SK-N-SH treated with all-trans-retinoic acid at 6 μM for 48 hours (cell line): ENCODE measurements at regions not wholly inside any gene's neighbourhood (a gene's known extent, or its start where the extent isn't known, plus 50 kb on each side); places are given as distances from the start of the nearest gene placed in this dataset.

ENCODE experiments used
- ARNTL ChIP-seq: fragments of 450-650 bp; formaldehyde crosslinking; IDR thresholded peaks from 2 replicates; pipeline ENCODE4 v1.5.0; 2020; ENCODE audit warnings: low read depth, mild to moderate bottlenecking, moderate library complexity, borderline replicate concordance
- ESRRG ChIP-seq: fragments of 250-450 bp; sonication (Bioruptor Pico); IDR thresholded peaks from 2 replicates; pipeline ENCODE4 v1.6.1; 2021; ENCODE audit warnings: mild to moderate bottlenecking
- GLIS3 ChIP-seq: fragments of 250-450 bp; sonication (Bioruptor Pico); IDR thresholded peaks from 2 replicates; pipeline ENCODE4 v1.5.0; 2020; ENCODE audit warnings: mild to moderate bottlenecking, moderate library complexity
- OSR1 ChIP-seq: fragments of 250-450 bp; sonication (Bioruptor Pico); IDR thresholded peaks from 2 replicates; pipeline ENCODE4 v1.8.0; 2022; ENCODE audit warnings: moderate library complexity, mild to moderate bottlenecking, inconsistent platforms
- RARB ChIP-seq: fragments of 250-450 bp; sonication (Bioruptor Pico); IDR thresholded peaks from 2 replicates; pipeline ENCODE4 v1.8.0; 2021; ENCODE audit warnings: mild to moderate bottlenecking, moderate library complexity
- TOX ChIP-seq: fragments of 250-450 bp; sonication (Bioruptor Pico); IDR thresholded peaks from 2 replicates; pipeline ENCODE4 v1.8.0; 2021; ENCODE audit warnings: mild to moderate bottlenecking, moderate library complexity, borderline replicate concordance
- ZFP30 ChIP-seq: fragments of 450-650 bp; formaldehyde crosslinking; IDR thresholded peaks from 2 replicates; pipeline ENCODE4 v1.5.0; 2022; ENCODE audit warnings: mild to moderate bottlenecking, moderate library complexity
- ZNF70 ChIP-seq: fragments of 450-650 bp; formaldehyde crosslinking; IDR thresholded peaks from 2 replicates; pipeline ENCODE4 v1.5.0; 2020; ENCODE audit warnings: mild to moderate bottlenecking, moderate library complexity
- TF ChIP-seq, protein P1 (sequence below): fragments of 250-450 bp; sonication (Bioruptor Pico); IDR thresholded peaks from 2 replicates; pipeline ENCODE4 v1.8.0; 2020; ENCODE audit warnings: mild to moderate bottlenecking, moderate library complexity, borderline replicate concordance

DNA sequence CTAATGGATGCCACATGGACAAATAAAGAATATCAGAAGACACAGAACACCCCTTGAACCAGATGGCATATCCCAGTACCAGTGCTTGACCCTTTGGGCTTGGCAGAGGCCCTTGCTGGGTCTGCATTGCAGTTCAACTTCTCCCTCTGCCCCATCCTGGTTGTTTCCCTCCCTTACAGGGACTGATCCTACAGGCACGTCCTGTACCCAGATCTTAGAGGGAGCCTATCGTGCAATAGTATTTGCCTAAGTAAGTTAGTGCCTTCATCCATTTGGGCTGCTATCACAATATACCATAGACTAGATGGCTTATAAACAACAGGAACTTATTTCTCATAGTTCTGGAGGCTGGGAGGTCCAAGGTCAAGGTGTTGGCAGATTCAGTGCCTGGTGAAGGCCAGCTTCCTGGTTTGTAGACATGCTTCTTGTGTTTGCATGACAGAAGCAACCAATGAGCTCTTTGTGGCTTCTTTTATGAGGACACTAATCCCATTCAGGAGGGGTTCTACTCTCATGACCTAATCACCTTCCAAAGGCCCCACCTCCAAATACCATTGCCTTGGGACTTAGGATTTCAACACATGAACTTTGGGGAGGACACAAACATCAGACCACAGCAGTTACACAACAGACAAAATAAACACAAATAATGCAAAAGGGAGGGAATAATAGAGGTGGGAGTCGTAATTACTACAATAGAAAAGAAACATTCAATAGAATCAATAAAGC, 146.5 kb upstream of the MSX1 start:
- TF ChIP-seq ARNTL (CRISPR knock-in tag) = no peak
- no peak for TF ChIP-seq GLIS3 (CRISPR knock-in tag)
- TF ChIP-seq RARB (CRISPR knock-in tag) = no peak
- TF ChIP-seq, protein P1, sequence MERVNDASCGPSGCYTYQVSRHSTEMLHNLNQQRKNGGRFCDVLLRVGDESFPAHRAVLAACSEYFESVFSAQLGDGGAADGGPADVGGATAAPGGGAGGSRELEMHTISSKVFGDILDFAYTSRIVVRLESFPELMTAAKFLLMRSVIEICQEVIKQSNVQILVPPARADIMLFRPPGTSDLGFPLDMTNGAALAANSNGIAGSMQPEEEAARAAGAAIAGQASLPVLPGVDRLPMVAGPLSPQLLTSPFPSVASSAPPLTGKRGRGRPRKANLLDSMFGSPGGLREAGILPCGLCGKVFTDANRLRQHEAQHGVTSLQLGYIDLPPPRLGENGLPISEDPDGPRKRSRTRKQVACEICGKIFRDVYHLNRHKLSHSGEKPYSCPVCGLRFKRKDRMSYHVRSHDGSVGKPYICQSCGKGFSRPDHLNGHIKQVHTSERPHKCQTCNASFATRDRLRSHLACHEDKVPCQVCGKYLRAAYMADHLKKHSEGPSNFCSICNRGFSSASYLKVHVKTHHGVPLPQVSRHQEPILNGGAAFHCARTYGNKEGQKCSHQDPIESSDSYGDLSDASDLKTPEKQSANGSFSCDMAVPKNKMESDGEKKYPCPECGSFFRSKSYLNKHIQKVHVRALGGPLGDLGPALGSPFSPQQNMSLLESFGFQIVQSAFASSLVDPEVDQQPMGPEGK = no peak
- no peak for TF ChIP-seq TOX
- TF ChIP-seq ZFP30 (CRISPR knock-in tag) = no peak
- TF ChIP-seq ZNF70 (CRISPR knock-in tag) = no peak
- TF ChIP-seq ESRRG (CRISPR knock-in tag) = no peak
- TF ChIP-seq OSR1 (CRISPR knock-in tag) = no peak
